HG03460 (cell line): ENCODE measurements at regions not wholly inside any gene's neighbourhood (a gene's known extent, or its start where the extent isn't known, plus 50 kb on each side); places are given as distances from the start of the nearest gene placed in this dataset.

Experiments used
- ATAC-seq: cut with Tn5 transposase; IDR thresholded peaks from one replicate; pipeline ENCODE4 v1.9.1; 2021; ENCODE audit not compliant: unreplicated experiment

- ATAC-seq, result peak; percentile 56
Measured at GRCh38 chr1:112040891-112041740, 51.6 kb upstream of the KCND3 start.

GRCh38 chr1:112043901-112044300 is 54.4 kb upstream of the KCND3 start:
- no peak for ATAC-seq

GRCh38 chr1:112044745-112045144 is 55.3 kb upstream of the KCND3 start:
- ATAC-seq, result no peak

- no peak for ATAC-seq
Measured at GRCh38 chr1:112046630-112047029, 57.2 kb upstream of the KCND3 start.

GRCh38 chr1:112048421-112048820 is 59.0 kb upstream of the KCND3 start:
- no peak for ATAC-seq

DNA sequence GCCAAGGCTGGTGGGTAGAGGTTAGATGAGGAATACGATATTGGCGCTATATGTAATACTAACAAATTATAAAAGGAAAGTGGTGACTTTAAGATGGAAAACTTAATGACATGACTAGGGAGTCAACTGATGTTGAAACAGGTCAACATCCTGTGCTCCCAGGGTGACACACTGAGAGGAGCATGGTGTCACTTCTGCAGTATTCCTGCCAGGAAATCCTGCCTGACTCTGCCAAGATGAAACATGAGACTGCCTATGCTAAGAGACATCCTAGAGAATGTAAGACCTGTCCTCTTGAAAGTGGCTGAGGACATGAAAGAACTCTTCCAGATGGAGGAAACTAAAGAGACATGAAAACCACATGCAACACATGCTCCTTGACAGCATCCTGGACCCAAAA is 65.0 kb upstream of the KCND3 start:
- no peak for ATAC-seq

DNA sequence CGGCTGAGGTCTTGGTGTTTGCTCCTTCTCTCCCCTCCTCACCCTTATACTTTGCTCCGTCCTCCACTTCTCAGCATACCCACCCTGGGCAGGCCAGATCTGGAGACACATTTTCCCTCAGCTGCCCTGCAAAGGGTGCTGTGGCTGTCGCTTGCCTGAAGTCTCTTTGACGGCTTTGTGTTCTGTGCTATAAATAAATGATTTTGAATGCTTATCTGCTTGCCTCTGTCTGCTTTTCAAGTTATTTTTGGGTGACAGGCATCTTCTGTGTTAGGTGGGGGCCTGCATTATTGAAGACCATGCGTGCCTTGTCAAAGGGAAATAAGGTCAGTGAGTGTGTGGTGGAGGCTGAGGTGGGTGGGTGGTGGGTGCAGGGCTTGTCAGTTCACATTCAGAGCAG is 66.9 kb upstream of the KCND3 start:
- ATAC-seq, result no peak

- ATAC-seq, result no peak
Measured at GRCh38 chr1:112057736-112058135, 68.3 kb upstream of the KCND3 start.

DNA sequence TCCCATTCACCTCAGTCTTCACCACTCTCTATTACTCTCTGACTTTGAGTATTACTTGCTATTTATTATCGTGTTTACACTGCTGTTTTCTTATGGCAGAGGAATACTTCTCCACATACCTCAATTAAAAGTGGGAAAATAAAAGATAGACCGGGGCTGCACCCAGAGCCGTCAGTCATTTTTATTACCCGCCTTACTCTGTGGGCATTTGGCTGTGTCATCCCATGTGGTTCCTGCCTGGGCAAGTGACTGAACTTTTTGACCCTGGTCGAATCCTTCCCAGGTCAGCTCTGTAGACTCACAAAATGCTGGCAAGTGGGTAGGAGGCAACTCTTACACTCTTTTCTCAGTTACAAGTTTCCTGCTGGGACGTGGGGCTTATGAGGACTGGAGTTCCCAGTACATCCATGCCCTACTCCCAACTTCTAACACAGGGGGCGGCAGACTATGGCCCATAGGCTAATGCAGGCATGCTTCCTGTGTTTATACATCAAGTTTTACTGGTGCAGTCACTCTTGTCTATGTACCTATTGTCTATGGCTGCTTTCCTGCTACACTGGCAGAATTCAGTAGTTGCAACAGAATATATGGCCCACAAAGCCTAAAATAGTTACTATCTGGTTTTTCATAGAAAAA is 69.5 kb upstream of the KCND3 start:
- ATAC-seq, result no peak

DNA sequence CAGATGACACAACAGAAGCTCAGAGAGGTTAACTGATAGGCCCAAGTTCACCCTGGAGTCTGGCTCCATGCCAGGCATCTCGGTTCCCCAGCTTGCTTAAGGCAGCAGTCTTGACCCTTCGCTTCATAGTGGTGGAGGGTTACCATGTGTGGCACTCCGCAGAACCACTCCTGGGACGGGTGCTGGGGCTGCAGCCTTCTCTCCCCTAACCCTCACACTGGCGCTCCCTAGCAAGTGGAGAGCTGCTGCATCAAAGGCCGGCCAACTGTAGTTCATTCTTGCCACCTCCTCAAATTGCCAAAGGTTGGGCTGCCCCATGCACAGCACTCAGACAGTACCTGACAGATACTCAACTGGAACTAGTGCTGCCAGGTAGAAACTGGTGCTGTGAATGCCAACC is 70.2 kb upstream of the KCND3 start:
- no peak for ATAC-seq

DNA sequence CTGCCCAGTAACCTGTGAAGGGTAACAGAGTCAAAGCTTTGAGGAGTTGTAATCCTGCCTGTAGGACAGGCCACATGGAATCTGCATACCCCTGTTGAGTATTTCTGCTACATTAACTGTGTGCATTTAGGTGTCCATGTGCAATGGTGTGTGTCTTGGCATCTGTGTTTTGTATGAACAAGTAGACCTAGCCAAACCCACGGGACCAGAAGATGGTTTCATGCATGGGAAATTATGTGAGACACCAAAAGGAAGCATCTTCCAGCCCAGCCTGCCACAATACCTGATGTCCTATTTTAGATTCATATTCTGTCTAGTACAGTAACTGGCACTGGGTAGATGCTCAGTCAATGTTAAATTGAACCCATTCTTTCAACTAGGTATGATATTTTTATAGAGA is 70.8 kb upstream of the KCND3 start:
- ATAC-seq, result no peak

DNA sequence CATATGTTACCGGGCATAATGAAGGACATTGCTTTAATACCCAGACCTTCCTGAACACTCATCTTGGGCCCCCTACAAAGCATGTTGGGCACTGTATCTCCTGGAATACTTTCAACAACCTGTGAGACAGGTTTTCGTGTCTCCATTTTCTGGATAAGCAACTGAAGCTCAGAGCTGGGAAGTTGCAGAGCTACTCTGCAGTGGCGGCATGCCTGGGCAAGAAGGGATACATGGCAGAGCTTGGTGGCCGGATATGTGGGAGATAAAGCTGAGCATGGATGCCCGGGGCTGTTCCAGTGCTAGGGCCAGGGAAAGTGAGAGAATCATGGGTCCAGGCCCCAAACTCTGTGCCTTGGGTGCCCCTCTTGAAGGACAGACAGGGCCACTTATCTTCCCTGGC is 71.6 kb upstream of the KCND3 start:
- no peak for ATAC-seq

GRCh38 chr1:112061901-112062320 is 72.4 kb upstream of the KCND3 start:
- ATAC-seq, result no peak

GRCh38 chr1:112063781-112064728 is 74.6 kb upstream of the KCND3 start:
- ATAC-seq, result peak; percentile 75

- ATAC-seq, result no peak
Measured at GRCh38 chr1:112067989-112068388, 78.5 kb upstream of the KCND3 start.

DNA sequence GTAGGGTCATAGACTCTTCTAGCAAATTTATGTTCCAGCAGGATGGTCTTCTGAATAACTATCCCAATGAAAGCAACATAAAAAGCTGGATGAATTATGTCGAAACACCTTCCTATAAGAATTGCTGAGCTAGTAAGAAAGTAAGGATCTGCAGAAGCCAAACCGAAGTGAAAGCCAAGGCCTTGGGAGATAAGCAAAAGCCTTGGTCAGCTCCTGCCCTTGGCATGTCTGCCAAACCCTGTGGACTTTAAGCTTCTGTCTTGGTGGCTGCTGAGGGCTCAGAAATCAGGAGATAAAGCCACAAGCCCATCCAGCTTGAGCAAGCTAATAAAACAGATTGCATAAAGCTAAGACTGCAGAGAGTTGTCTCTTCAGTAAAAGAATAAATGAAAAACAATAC is 81.2 kb upstream of the KCND3 start:
- no peak for ATAC-seq

- no peak for ATAC-seq
Measured at GRCh38 chr1:112074711-112075110, 85.2 kb upstream of the KCND3 start.

DNA sequence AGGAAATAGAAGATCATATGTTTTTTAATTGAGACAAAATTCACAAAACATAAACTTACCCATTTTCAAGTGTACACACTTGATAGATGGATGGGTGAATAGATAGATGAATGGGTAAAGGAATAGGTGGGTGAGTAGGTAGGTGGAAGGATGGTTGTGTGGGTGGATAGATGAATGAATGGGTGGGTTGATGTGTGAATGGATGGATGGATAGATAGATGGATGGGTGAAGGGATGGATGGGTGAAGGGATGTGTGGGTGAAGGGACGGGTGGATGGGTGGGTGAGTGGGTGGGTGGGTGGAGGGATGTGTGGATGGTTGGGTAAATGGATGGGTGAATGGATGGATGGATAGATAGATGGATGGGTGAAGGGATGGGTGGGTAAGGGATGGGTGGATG is 86.1 kb upstream of the KCND3 start:
- ATAC-seq, result no peak

- ATAC-seq, result no peak
Measured at GRCh38 chr1:112079446-112079845, 90.0 kb upstream of the KCND3 start.

DNA sequence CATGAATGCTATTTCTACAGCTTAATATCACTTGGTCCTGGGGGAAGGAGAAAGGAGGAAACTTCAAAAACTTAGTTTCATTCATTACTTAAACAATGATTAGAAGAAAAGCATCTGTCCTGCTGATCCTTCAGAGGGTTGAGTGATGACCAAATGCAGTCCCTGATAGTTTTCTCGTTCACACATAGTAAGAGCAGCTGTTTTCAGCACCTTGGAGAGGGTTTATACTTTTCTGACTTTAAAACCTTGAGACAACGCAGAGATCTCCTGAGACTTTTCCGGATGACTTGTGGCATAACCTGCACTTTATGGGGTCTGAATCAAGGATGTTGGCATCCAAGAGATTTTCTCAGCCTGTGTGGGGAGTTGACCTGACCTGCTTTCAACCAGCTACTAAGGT is 94.0 kb upstream of the KCND3 start:
- no peak for ATAC-seq

- no peak for ATAC-seq
Measured at GRCh38 chr1:112092656-112093371, 103.3 kb upstream of the KCND3 start.
